Esophagus mucosa (tissue), 1 donor: ENCODE measurements at regions not wholly inside any gene's neighbourhood (a gene's known extent, or its start where the extent isn't known, plus 50 kb on each side); places are given as distances from the start of the nearest gene placed in this dataset.

Experiments used
- ATAC-seq: fragments of 200-7000 bp; cut with Tn5 transposase; one replicate; pipeline ENCODE4 v1.9.1; 2020
- donor health status: DM: yes; HTN: yes; CAD: no.

GRCh38 chr9:1434052-1434767, 384.1 kb downstream of the DMRT2 start:
- ATAC-seq: no peak

DNA sequence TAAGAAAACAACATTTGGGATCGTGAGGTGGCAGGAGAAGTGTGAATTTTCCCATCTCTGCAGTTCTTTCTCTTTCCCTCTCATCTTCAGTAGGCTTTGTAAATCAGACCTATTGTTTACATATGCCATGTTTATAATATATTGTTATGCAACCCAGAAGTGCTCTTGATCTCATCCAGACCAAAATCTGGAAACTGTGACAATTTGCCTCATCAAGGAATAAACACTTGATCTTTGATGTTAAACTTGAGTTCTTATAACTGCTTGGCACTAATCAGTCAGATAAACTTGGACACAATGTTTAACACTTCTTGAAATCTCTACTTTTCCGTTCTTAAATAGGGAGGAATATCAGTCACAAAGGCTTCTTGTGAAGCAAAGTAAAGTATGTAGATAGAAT, 384.7 kb downstream of the DMRT2 start:
- ATAC-seq: no peak

- no peak for ATAC-seq
Measured at GRCh38 chr9:1440256-1440655, 390.1 kb downstream of the DMRT2 start.

DNA sequence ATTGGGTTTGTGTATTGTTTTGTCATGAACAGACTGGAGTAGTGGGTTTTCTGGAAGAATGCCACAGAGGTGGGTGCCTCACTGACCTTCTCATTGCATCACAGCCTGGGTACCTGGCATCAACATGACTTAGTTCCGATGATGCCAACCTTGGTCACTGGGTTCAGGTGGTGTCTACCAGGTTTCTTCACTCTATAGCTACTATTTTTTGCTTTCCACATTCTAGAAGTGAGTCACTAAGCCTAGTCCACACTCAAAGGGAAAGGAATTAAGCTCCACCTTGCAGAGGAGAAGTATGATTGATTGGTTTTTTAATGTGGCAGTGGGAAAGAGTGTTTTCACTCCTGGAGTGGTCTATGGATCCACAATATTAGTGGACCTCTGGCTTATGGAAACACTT, 391.9 kb downstream of the DMRT2 start:
- ATAC-seq: peak; percentile 62

- ATAC-seq: no peak
Measured at GRCh38 chr9:1443450-1443849, 393.3 kb downstream of the DMRT2 start.

- no peak for ATAC-seq
Measured at GRCh38 chr9:1446671-1447070, 396.5 kb downstream of the DMRT2 start.

- no peak for ATAC-seq
Measured at GRCh38 chr9:1453636-1454035, 403.5 kb downstream of the DMRT2 start.

DNA sequence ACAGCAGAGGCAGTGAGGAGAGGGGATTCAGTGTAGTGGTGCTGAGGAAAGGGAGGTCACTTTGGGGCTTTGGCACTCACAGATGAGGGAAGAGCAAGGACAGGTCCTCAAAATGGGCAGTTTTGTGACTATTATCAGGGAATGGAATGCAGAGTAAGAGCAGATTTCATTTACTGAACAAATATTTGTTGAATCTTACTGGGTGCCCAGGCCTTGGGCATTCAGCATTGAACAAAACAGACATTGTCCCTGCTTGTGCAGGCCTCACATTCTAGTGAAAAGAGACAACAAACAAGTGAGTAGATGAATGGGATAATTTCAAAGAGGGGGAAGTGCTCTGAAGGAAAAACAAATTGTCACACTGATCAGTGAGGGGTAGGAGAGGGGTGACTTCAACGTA, 404.1 kb downstream of the DMRT2 start:
- ATAC-seq: no peak

DNA sequence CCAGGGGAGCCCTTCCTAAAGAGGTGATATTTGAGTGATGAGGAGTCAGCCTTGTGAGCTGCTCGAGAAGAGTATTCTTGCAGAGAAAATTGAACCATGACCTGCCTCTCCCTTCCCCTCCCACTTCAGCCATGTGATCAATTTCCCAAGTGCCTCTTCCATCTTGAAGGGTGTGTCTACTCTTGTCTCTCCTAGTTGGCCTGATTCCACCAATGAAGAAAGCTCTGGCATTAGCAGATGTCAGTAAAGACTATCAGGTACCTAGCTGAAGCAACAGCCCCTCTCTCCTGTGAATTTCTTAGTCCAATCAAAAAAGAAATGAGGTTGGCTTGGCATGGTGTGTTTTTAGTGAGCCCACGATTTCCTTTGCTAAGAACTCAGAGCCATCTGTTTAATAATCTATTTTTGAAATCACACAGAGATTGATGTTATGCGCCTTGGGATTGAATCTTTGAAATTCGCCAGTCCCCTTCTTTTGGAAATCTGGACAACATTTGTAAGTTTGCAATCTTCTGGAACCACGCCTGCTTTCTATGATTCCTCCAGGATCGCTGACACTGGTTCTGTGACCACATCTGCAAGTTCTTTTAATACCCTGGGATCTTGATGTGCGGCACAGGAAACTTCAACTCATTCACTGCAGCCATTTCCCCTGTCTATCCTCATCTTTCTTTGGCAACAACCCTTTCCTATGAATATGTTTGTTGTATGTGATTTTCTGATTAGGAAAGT, 404.6 kb downstream of the DMRT2 start:
- ATAC-seq: no peak

DNA sequence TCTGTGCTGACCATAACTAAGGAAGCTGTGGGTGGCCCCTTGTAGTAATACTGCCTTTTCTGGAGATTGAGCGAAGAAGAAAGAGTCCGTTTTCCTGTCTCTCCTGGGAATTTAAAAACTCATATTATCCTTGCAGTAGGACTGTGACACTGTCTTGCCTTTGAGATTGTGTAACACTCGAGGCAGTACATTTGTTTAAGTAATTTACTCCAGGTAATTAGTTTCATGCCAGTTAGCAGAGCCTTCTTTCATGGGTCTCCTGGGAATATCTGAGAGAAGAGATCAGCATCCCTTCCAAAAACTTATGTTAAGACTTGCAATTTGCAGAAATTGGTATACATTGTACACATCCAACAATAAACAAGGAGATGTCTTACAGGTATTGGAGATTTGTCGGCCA, 405.6 kb downstream of the DMRT2 start:
- no peak for ATAC-seq

- no peak for ATAC-seq
Measured at GRCh38 chr9:1456301-1457024, 406.3 kb downstream of the DMRT2 start.

DNA sequence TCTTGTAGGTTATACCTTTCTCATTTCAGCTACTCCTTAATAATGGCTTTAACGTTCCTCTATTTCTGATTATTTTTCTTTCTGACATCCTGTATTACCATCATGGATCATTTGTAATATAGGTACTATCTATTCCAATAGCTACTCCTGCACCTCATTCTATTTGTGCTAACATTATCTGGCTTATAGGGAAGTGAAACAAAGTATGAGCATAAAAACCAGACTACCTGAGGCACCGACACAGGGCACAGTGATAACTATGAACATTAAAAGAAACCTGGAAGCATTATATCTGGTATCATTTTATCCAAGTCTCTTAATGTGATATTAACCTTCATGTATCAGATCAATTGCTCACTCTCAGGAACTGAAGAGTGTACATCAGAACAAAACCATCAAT, 407.3 kb downstream of the DMRT2 start:
- ATAC-seq: no peak

DNA sequence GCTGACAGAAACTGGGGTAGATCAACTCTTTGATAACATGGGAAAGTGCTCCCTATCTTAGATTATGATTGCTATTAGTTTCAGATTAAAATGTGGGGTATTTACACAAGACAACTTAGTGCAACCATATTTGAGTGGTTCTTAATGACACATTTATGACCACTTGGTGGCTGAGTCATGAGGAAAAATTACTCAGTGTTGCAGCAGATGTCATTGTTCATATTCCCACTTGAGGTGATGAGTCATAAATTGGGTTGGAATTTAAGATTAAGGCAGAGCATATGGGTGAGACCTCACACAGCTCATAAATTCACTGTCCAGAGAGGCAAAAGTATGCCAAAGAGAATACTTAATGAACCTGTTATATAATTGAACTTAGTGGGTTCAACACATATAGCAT, 408.3 kb downstream of the DMRT2 start:
- ATAC-seq: peak; percentile 91

DNA sequence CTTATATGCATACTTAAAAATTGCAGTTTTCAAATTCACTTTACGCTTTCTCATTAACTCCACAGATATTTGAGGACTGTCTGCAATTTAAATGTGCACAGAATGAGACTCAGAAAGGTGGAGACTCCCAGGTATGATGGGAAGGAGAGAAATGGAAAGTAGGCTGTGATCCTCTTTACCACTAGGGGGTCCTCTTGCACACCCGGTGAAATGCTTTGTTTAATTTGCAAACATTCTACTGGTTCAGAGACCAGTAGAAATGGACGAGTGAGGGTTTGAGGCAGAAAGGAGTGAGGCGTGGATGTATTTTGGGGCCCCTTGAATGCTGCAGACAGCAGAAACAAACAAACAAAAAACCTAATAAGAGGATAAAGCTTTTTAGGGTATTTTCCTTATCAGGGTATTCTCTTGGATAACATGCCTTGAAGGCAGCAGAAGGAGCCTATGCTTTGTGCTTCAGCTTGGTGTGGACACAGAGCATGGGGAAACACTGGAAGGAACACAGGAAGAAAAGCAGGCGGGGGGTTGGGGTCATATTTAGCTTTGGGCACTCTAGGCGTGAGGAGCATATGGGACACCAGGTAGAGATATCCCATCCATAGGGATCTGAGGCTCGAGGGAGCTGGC, 410.1 kb downstream of the DMRT2 start:
- ATAC-seq: peak; percentile 39

- no peak for ATAC-seq
Measured at GRCh38 chr9:1461812-1462211, 411.7 kb downstream of the DMRT2 start.

GRCh38 chr9:1462626-1463308, 412.6 kb downstream of the DMRT2 start:
- ATAC-seq: peak; percentile 81

DNA sequence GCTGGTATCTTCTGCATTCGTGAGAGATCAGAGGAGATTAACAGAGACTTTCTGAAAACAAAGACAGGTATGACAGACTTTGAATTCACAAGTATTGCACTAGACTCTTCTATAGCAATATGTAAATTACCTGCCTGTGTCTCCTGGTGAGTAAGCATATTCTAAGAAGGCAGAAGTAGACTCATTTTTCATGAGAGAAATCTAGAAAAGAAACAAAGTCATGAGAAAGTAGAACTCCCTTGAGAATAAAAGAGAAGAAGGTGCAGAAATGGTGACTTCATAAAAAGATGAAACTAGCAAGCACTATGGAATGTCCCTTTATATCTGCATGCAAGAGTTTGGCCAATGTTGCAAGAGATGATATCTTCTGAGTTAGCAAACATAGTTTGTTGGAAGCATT, 419.8 kb downstream of the DMRT2 start:
- peak; percentile 91 for ATAC-seq

GRCh38 chr9:1473956-1474634, 423.9 kb downstream of the DMRT2 start:
- no peak for ATAC-seq

DNA sequence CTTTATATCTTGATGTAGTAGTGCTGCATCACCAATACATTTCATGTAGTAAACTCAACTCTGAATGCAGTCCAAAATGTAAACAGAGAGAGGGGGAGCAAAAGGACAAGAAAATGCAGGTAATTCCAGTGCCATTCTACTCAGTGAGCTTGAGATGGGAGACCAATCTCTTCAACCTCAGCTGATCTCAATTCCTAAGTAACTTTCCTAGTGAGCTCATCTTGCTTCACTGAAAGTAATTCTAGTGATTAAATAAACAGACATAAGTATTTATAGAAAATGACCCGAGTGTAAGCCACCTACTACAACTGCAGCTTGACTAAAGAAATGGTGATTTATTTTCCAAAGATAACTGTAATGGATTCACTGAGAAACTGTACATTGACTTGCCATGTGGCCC, 424.5 kb downstream of the DMRT2 start:
- no peak for ATAC-seq

GRCh38 chr9:1490341-1491232, 440.4 kb downstream of the DMRT2 start:
- ATAC-seq: no peak

DNA sequence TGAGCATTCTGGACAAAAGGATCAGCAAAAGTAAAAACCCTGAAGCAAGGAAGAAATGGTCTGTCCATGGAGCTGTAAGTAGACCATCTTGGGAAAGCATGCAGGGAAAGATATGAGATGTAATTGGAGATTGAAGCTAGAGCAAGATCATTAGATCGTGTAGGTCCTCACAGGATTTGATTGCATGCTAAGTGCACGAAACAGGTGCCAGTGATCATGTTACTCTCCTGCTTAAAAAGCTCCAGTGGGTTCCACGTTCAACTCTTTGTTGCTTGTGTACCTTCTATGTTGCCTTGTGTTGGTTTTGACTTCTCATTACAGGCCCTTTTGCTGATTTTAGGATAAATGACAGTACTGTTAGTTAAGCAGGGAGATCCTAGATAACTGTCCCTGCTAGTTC, 442.0 kb downstream of the DMRT2 start:
- ATAC-seq: no peak
